ENCODE measurements at regions not wholly inside any gene's neighbourhood (a gene's known extent, or its start where the extent isn't known, plus 50 kb on each side); places are given as distances from the start of the nearest gene placed in this dataset.
A peak's percentile ranks its signal among the peaks of the same experiment; 100 is the strongest.
"Not testable (repeated sequence)": the region's sequence is repeated elsewhere in the genome, so short reads cannot be mapped to it uniquely, and the experiment has no call there.

DNA sequence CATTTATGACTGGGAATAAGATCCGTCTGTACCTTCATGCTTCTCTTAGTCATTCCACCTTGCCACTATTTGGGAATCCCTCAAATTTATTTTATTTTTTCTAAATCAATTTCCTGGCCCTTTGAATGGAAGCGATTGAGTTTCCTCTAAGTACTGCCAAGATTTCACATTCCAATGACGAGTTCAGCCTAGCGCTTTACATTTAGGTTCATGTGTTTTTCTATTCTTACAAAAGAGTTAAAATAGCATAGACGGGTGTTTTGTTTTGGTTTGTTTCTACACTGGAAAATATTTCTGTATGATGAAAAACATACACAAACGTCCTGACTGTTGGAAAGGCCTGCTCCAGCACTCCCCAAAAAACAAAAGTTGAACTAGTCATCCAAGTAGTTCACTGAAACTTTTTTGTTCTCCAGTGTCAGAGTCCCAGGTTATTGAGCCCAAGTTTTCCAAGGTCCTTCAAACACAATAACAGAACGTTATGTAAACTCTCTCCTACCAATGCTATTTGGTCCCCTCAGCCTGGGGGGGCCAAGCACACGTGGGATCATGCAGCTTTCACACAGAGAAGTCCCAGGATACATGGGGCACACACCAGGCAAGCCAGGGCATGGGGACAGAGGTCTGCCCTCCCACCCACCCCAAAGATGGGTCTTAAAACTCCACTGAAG lies 74.8 kb upstream of the FOXN3 start:
- intact Hi-C loops (cut with DNase I): loop anchor here (5.0 kb wide), 1 partner anchor 125 kb away; no protein-coding TSS in a partner anchor
- no peak for DNase-seq

DNA sequence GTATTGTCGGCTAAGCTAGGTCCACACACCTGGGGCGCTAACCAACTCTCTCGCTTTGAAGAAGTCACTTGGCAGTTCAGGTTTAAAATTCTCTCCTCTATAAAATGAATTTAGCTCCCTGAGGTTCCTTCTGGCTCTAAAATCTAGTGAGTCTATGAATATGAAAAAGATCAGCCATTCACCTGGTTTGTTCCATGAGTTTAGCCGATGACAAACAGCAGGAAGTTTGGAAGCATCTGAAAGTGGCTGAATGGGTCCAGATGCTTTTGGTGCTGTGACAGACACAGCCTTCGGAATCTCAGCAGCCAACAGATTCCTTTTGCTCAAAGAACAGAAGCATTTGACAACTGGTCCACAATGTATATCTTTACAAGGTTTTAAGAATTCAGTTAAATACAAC lies 73.4 kb upstream of the FOXN3 start:
- intact Hi-C loops (cut with DNase I): loop anchor here (5.0 kb wide), 1 partner anchor 127 kb away; no protein-coding TSS in a partner anchor
- DNase-seq: no peak

DNA sequence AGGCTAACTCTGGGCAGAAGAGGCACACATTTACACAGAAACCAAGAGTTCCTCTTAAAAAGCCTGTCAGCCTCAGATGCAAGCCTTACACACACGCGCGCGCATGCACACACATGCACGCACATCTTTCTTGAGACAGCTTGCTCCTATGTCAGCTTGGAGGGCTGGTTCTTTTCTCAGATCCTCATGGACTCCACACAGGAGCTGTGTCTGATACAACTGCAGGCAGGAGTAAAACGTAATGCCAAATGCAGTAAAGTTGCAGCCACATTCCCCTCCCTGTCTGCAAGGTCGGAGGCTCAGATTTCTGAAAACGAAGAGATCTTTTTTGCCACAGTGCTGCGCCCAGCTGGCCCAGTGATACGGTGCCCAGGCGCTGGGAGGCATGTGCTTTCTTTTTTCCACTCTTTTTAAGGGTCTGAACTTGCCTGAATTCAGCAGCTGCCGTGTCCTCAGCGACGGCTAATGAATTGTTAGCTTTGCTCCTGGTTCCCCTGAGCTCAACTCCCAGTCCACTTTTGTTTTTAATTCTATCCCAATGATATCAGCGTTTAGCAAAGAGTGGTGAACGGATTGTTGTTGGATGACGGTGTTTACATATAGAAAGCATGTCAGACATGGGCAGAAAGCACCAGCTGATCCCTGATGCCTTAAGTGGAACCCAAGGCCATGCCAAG lies 72.9 kb upstream of the FOXN3 start:
- peak in 20 of 42 donors; percentile 15 to 65 (median 36) for DNase-seq
- intact Hi-C loops (cut with DNase I): loop anchor here (5.0 kb wide), 1 partner anchor 127 kb away; no protein-coding TSS in a partner anchor

GRCh38 chr14:89486961-89487360 lies 69.9 kb upstream of the FOXN3 start:
- intact Hi-C loops (cut with DNase I): no loop called here
- no peak for DNase-seq

DNA sequence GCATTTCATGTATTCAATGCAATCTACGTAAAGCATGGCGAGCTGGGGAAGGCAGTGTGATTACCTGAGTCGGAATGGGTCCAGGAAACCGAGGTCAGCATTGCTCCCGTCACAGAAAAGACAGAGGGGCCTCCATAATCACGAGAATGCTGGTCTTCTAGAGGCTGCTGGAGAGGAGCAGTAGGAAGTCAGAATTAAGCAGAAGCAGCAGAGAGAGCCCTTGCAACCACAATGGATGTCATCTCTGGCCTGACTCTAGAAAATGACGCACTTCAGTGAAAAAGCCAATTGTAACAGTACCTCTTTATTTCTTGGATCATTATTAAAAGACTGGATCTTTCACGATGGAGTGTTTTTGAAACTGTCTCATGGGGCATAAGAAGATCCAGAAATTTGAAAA lies 69.5 kb upstream of the FOXN3 start:
- intact Hi-C loops (cut with DNase I): no loop called here
- peak in 1 of 42 donors; percentile 21 for DNase-seq

- intact Hi-C loops (cut with DNase I): no loop called here
- DNase-seq: no peak
Observed at GRCh38 chr14:89485264-89485663, 68.2 kb upstream of the FOXN3 start.

- intact Hi-C loops (cut with DNase I): no loop called here
- DNase-seq: peak in 1 of 42 donors; percentile 23
Observed at GRCh38 chr14:89484051-89484844, 67.2 kb upstream of the FOXN3 start.

- no peak for DNase-seq
- intact Hi-C loops (cut with DNase I): no loop called here
Observed at GRCh38 chr14:89481196-89481595, 64.2 kb upstream of the FOXN3 start.

- no peak for DNase-seq
- intact Hi-C loops (cut with DNase I): no loop called here
Observed at GRCh38 chr14:89480278-89480677, 63.2 kb upstream of the FOXN3 start.

DNA sequence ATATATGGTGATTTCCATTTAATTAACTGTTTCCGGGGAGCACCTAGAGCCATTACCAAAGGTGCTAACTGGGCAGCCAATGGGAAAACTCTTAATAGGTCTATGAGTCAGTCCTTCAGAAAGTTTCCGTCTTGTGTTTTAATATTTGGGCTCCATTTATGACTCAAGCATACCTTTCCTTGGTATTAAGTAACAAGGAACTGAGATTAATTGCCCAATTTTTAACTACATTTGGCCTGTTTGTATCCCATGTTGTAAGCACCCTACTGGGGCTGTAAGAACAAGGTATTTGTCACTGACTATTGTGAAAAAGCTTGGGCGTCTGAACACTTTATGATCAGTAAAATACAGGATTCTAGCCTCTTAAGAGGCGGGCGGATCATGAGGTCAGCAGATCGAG lies 62.8 kb upstream of the FOXN3 start:
- intact Hi-C loops (cut with DNase I): no loop called here
- no peak for DNase-seq

DNA sequence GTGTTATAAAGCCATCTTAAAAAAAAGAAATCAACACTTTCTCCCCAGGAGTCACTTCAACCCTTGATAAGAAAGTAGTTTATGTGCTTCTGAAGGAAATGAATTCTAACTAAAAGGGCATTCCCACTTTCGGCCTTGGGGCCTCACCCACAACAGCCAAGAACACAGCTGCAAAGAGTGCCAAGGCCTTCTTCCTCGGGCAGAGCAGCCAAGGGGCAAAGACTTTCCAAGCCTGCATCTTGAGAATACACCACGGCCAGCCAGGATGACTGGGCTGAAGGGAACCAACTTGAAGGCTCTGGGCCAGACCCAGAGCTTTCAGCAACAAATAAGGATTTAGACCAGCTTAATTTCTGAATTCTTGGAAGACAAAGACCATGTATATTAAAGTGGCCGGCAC lies 60.4 kb upstream of the FOXN3 start:
- intact Hi-C loops (cut with DNase I): no loop called here
- DNase-seq: peak in 19 of 42 donors; percentile 12 to 64 (median 33)

DNA sequence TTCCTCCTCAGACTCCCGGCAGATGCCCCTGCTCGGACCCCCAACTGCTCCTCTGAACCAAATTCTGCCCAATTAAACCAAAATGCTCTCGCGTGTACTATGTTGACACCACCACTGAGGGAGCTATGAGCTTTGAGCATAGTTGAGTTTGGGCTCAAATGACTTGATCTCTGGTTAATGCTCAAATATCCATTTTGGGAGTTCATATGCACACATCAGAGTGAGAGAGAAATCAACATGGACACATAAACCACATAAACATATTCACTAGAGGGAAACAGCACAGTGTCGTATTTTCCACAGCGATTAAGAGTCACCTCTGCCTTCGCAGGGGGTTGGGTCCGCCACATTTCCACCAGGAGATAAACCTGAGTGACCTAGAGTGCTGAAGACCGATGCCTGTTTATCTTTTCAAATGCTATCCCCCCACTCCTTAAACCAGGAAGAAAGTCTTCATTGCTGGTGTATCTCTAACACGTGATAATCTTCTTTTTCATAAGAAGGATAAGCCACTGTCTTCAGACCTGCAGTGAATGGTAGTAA lies 59.4 kb upstream of the FOXN3 start:
- intact Hi-C loops (cut with DNase I): no loop called here
- DNase-seq: no peak

DNA sequence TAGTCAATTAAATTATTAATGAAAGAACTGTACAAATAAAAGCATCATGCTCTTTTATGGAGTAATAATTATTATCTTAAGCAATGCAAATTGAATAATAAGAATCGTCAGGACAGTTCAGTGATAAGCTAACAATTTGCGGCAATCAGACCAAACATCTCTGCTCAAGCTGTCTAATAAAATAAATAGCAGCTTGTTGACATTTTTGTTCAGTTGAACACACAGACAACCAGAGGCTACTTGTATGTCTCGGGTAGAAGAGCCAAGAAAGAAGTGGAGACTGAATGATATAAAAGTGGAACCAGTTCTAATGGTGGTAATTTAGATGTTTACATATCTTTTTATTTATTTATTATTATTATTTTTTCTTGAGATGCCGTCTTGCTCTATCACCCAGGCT lies 57.4 kb upstream of the FOXN3 start:
- intact Hi-C loops (cut with DNase I): no loop called here
- DNase-seq: no peak

DNA sequence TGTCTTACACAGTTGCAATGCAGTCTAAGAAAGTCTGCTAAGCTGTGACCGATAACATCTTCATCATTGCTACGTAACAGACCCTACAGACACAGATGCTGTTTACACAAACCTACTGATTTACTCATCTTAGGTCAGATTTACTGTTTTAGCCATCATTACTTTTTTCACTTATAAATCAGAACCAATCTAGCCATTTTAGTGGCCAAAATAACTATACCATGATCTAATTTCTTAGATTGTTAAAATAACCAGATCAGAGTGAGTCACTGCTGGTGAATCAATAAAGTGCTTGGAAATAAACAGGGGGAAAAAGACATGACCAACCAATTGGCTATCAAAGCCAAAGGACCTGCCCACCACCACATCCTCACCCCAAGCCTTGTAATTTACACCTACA lies 57.0 kb upstream of the FOXN3 start:
- DNase-seq: no peak
- intact Hi-C loops (cut with DNase I): no loop called here

DNA sequence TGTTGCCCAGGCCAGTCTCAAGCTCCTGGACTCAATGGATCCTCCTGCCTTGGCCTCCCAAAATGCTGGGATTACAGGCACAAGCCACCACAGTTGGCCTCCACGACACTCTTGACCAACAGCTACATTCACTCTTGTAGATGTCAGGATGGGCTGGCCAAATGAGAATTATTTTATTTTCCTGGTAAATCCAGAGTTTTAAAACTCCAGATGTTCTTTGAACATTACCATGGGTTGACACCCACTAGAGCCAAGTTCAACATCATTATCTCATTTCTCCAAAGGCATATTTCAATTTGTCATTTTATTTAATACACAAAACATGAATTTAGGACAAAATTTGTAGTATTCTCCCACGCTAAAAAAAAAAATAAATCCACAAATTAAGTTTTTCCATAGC lies 56.5 kb upstream of the FOXN3 start:
- no peak for DNase-seq
- intact Hi-C loops (cut with DNase I): no loop called here

DNA sequence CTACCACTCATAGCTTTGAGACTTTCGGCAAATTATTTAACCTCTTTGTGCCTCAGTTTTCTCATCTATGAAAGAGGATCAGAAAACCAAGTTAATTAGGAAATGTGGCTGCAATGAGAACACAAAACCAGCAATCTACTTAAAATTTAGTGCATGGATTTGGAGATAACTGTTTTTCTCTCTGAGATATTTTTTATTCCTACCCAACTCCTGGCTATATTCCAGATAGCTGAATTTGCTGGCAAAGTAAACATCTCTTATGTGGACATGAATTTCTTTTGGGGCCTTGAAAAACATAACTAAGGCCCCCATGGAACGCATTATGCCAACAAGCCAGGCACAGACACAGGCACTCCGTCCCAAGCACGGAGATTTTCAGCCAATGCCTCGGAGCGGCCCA lies 53.4 kb upstream of the FOXN3 start:
- no peak for DNase-seq
- intact Hi-C loops (cut with DNase I): no loop called here

- no peak for DNase-seq
- intact Hi-C loops (cut with DNase I): no loop called here
Observed at GRCh38 chr14:89469210-89470198, 52.5 kb upstream of the FOXN3 start.

DNA sequence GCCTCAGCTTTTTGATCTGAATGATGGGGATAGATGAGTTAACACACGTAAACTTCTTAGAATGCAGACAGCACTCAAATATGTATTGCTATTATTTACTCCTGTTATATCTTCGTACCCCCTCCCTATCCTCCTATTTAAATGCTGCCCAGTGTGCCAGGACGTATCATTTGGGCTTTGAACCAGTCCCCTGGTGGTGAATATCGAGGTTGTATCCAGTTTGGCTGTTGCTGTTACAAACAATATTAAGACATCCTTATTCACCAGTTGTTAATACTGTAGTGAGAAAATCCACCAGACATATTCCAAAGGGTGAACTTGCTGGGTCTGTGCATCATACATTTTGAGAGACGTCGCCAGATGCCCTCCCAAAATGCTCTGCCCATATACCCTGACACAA lies 51.5 kb upstream of the FOXN3 start:
- intact Hi-C loops (cut with DNase I): no loop called here
- no peak for DNase-seq

GRCh38 chr14:89468030-89468429 lies 51.0 kb upstream of the FOXN3 start:
- DNase-seq: not testable (repeated sequence)

More at GRCh38 chr14:89468030-89468429, 51.0 kb upstream of the FOXN3 start:
- intact Hi-C loops (cut with DNase I): not testable (repeated sequence)
